ENCODE measurements at regions not wholly inside any gene's neighbourhood (a gene's known extent, or its start where the extent isn't known, plus 50 kb on each side); places are given as distances from the start of the nearest gene placed in this dataset.

GRCh38 chr2:209091056-209091455 is 332.8 kb upstream of the MAP2 start:
- TF ChIP-seq CTCF (IDR thresholded peaks at IDR 0.05; ENCODE audit: low read depth, low read length), result no peak
- no peak overlapping the region for H3K4me3 ChIP-seq (replicated peaks in 1 of 2; ENCODE audit: low read depth in 2 of 2, low read length in 2 of 2)
- DNase-seq (ENCODE audit: low read depth in 2 of 2), result no peak

- no peak overlapping the region for H3K4me3 ChIP-seq (replicated peaks in 1 of 2; ENCODE audit: low read depth in 2 of 2, low read length in 2 of 2)
Observed at GRCh38 chr2:209094221-209094620, 329.6 kb upstream of the MAP2 start.

GRCh38 chr2:209095432-209095831 is 328.4 kb upstream of the MAP2 start:
- H3K4me3 ChIP-seq (replicated peaks in 1 of 2; ENCODE audit: low read depth in 2 of 2, low read length in 2 of 2), result no peak overlapping the region
- no peak for DNase-seq (ENCODE audit: low read depth in 2 of 2)
- TF ChIP-seq CTCF (IDR thresholded peaks at IDR 0.05; ENCODE audit: low read depth, low read length), result no peak

More at GRCh38 chr2:209094221-209094620, 329.6 kb upstream of the MAP2 start:
- DNase-seq (ENCODE audit: low read depth in 2 of 2), result no peak
- no peak for TF ChIP-seq CTCF (IDR thresholded peaks at IDR 0.05; ENCODE audit: low read depth, low read length)

- DNase-seq (ENCODE audit: low read depth in 2 of 2), result no peak
- H3K4me3 ChIP-seq (replicated peaks in 1 of 2; ENCODE audit: low read depth in 2 of 2, low read length in 2 of 2), result no peak overlapping the region
- TF ChIP-seq CTCF (IDR thresholded peaks at IDR 0.05; ENCODE audit: low read depth, low read length), result no peak
Observed at GRCh38 chr2:209097168-209097567, 326.7 kb upstream of the MAP2 start.

- DNase-seq (ENCODE audit: low read depth in 2 of 2), result no peak
- TF ChIP-seq CTCF (IDR thresholded peaks at IDR 0.05; ENCODE audit: low read depth, low read length), result no peak
- H3K4me3 ChIP-seq (replicated peaks in 1 of 2; ENCODE audit: low read depth in 2 of 2, low read length in 2 of 2), result no peak overlapping the region
Observed at GRCh38 chr2:209102319-209102718, 321.5 kb upstream of the MAP2 start.

GRCh38 chr2:209113026-209113425 is 310.8 kb upstream of the MAP2 start:
- no peak for DNase-seq (ENCODE audit: low read depth in 2 of 2)
- H3K4me3 ChIP-seq (replicated peaks in 1 of 2; ENCODE audit: low read depth in 2 of 2, low read length in 2 of 2), result no peak overlapping the region
- no peak for TF ChIP-seq CTCF (IDR thresholded peaks at IDR 0.05; ENCODE audit: low read depth, low read length)

GRCh38 chr2:209114588-209115240 is 309.1 kb upstream of the MAP2 start:
- TF ChIP-seq CTCF (IDR thresholded peaks at IDR 0.05; ENCODE audit: low read depth, low read length), result no peak
- no peak for DNase-seq (ENCODE audit: low read depth in 2 of 2)
- no peak overlapping the region for H3K4me3 ChIP-seq (replicated peaks in 1 of 2; ENCODE audit: low read depth in 2 of 2, low read length in 2 of 2)
